K562 (cell line): ENCODE measurements at regions not wholly inside any gene's neighbourhood (a gene's known extent, or its start where the extent isn't known, plus 50 kb on each side); places are given as distances from the start of the nearest gene placed in this dataset.

ENCODE experiments used
- ATAC-seq: fragments of 200-7000 bp; cut with Tn5 transposase; 3 replicates; pipeline ENCODE4 v1.9.1; 2020; ENCODE audit warnings: moderate library complexity
- BruUV-seq: library from RNA; stranded (reverse); fragments of 400-500 nt; replicated peaks from 2 replicates; lab custom pipeline; 2021; lab: Mats Ljungman, UMichigan
- CTCF ChIA-PET: fragments of 300-600 bp; formaldehyde crosslinking; extraction: SDS; loops from one replicate; lab custom pipeline; 2021; ENCODE audit warnings: low intra/inter-chr PET ratio; lab: Yijun Ruan, JAX
- POLR2A ChIA-PET: fragments of 300-600, 350-650 bp; sonication (Branson Sonifier 250); formaldehyde crosslinking; extraction: SDS; loops from one replicate; lab custom pipeline; 2021; ENCODE audit warnings: antibody characterized with exemption, inconsistent platforms; lab: Yijun Ruan, JAX
- DNase-seq, 4 experiments: peaks; one replicate each; pipeline versions ENCODE4 v3.0.0 to v3.0.0-alpha.2; 2011 to 2018; ENCODE audit warnings: low spot score in 3 of 4, mixed read lengths in 3 of 4; ENCODE audit errors: extremely low read depth in 1 of 4
- FAIRE-seq: peaks from 2 replicates; lab custom pipeline; 2011; peaks lifted over from hg19 to GRCh38; lab: Jason Lieb, UNC
- H2AFZ ChIP-seq: 2 replicates; pipeline ENCODE4 v1.6.0; 2011; ENCODE audit warnings: low read depth, low read length, control low read depth, inconsistent platforms
- H3K27ac ChIP-seq: fragments of 200-600 bp; 3 replicates; pipeline ENCODE4 v1.8.0; 2011; ENCODE audit warnings: low read depth, mild to moderate bottlenecking, control low read depth, inconsistent platforms, low read length, moderate library complexity, mixed read lengths; ENCODE audit errors: extremely low read depth
- H3K27me3 ChIP-seq, 2 experiments: fragments of 300-600 bp in 1 of 2; 2 replicates in 1 of 2; 3 replicates in 1 of 2; pipeline versions ENCODE4 v1.6.0 to v1.8.0; 2011; ENCODE audit warnings: inconsistent platforms in 2 of 2, low read length in 2 of 2, mild to moderate bottlenecking in 1 of 2, mixed read lengths in 1 of 2, moderate library complexity in 1 of 2; ENCODE audit not compliant: control insufficient read depth in 2 of 2, insufficient read depth in 2 of 2
- H3K36me3 ChIP-seq: fragments of 300-600 bp; 3 replicates; pipeline ENCODE4 v1.8.0; 2011; ENCODE audit warnings: mild to moderate bottlenecking, low read length, inconsistent platforms; ENCODE audit not compliant: control insufficient read depth, insufficient read depth
- H3K4me1 ChIP-seq, 2 experiments: fragments of 200-600 bp in 1 of 2; replicated peaks in 1 of 2; 2 replicates in 1 of 2; 3 replicates in 1 of 2; pipeline versions ENCODE4 v1.5.1 to v1.8.0; 2011; ENCODE audit warnings: inconsistent platforms in 2 of 2, low read length in 2 of 2, mild to moderate bottlenecking in 1 of 2, mixed read lengths in 1 of 2, moderate library complexity in 1 of 2; ENCODE audit not compliant: control insufficient read depth in 2 of 2, insufficient read depth in 2 of 2
- H3K4me2 ChIP-seq: 2 replicates; pipeline ENCODE4 v1.6.1; 2011; ENCODE audit warnings: low read length, control low read depth, inconsistent platforms, mixed read lengths; ENCODE audit not compliant: insufficient read depth
- H3K4me3 ChIP-seq: fragments of 200-600 bp; sonication (generic), shearing (Covaris generic); 2 replicates; pipeline ENCODE4 v1.5.1; 2016; ENCODE audit warnings: control low read depth, inconsistent platforms
- H3K79me2 ChIP-seq: fragments of 200-600 bp; 3 replicates; pipeline ENCODE4 v1.8.0; 2011; ENCODE audit warnings: low read length, inconsistent platforms; ENCODE audit not compliant: control insufficient read depth, insufficient read depth
- H3K9ac ChIP-seq, 2 experiments: 2 replicates each; pipeline versions ENCODE4 v1.6.0 to v1.6.1; 2011; ENCODE audit warnings: low read depth in 2 of 2, low read length in 2 of 2, control low read depth in 1 of 2, inconsistent platforms in 1 of 2, mild to moderate bottlenecking in 1 of 2, mixed read lengths in 1 of 2; ENCODE audit not compliant: insufficient read depth in 1 of 2
- H3K9me1 ChIP-seq: one replicate; pipeline ENCODE4 v1.6.0; 2011; ENCODE audit warnings: inconsistent platforms, mild to moderate bottlenecking, low read length, moderate library complexity; ENCODE audit not compliant: control insufficient read depth, insufficient read depth
- H3K9me3 ChIP-seq: replicated peaks from 2 replicates; pipeline ENCODE4 v1.5.1; 2011; ENCODE audit warnings: low read depth, low read length, inconsistent platforms; ENCODE audit not compliant: control insufficient read depth, insufficient read depth
- H4K20me1 ChIP-seq: replicated peaks from 2 replicates; pipeline ENCODE4 v1.6.1; 2011; ENCODE audit warnings: low read length, inconsistent platforms, mixed read lengths; ENCODE audit not compliant: control insufficient read depth, insufficient read depth
- BMI1 ChIP-seq: fragments of 150-350 bp; IDR thresholded peaks from 2 replicates; pipeline ENCODE4 v1.6.1; 2014; ENCODE audit warnings: low read length
- BRF1 ChIP-seq: IDR thresholded peaks from 3 replicates; pipeline ENCODE4 v1.6.1; 2011; ENCODE audit warnings: borderline replicate concordance, mild to moderate bottlenecking; ENCODE audit not compliant: insufficient read length; ENCODE audit errors: extremely low read depth
- CCAR2 ChIP-seq: fragments of 200-400 bp; formaldehyde crosslinking; IDR thresholded peaks from 2 replicates; pipeline ENCODE4 v1.6.1; 2017; ENCODE audit warnings: mild to moderate bottlenecking, low read depth, low read length
- MTA1 ChIP-seq: fragments of 450-650 bp; IDR thresholded peaks from 2 replicates; pipeline ENCODE4 v1.6.1; 2017; ENCODE audit warnings: borderline replicate concordance
- NFE2 ChIP-seq: IDR thresholded peaks from 2 replicates; pipeline ENCODE4 v1.6.1; 2014; ENCODE audit warnings: antibody characterized with exemption, low read depth
- PCBP2 ChIP-seq: fragments of 200-400 bp; formaldehyde crosslinking; IDR thresholded peaks from 2 replicates; pipeline ENCODE4 v1.6.1; 2018; ENCODE audit warnings: low read length, low read depth, mild to moderate bottlenecking, moderate library complexity; ENCODE audit not compliant: poor library complexity, severe bottlenecking
- SREBF1 ChIP-seq: fragments of 150-350 bp; IDR thresholded peaks from 2 replicates; pipeline ENCODE4 v1.6.1; 2014; ENCODE audit warnings: antibody characterized with exemption, low read depth, low read length, borderline replicate concordance
- STAT6 ChIP-seq: sonication (generic); formaldehyde crosslinking; IDR thresholded peaks from 2 replicates; pipeline ENCODE4 v1.8.1; 2023; ENCODE audit warnings: mild to moderate bottlenecking, missing genetic modification reagents
- TCF7L2 ChIP-seq: fragments of 150-350 bp; IDR thresholded peaks from 2 replicates; pipeline ENCODE4 v1.6.1; 2016; ENCODE audit warnings: low read depth, mild to moderate bottlenecking, low read length, moderate library complexity
- WGBS: fragments of 100-300 bp; shearing (Covaris generic); methylation state at CpG from one replicate; pipeline ENCODE4 v1.1.6; 2016; ENCODE audit warnings: low coverage, mixed read lengths; ENCODE audit not compliant: insufficient coverage; ENCODE audit errors: missing lambda C conversion rate; 5-methylcytosine and 5-hydroxymethylcytosine counted together
- in situ Hi-C: fragments of 300-500 bp; cut with MboI; formaldehyde crosslinking; loops from 4 replicates; pipeline ENCODE4 v1.15.0; 2018; ENCODE audit warnings: inconsistent platforms, mixed read lengths
- intact Hi-C: fragments of 100-400 bp; cut with micrococcal nuclease; formaldehyde crosslinking; loops from 2 replicates; pipeline ENCODE4 v1.14.2; 2022
- TF ChIP-seq, protein P1 (sequence below), 2 experiments: IDR thresholded peaks; 2 replicates each; pipeline ENCODE4 v1.6.1; 2011; ENCODE audit warnings: borderline replicate concordance in 1 of 2, control low read depth in 1 of 2, low read depth in 1 of 2, low read length in 1 of 2, mild to moderate bottlenecking in 1 of 2, mixed read lengths in 1 of 2, moderate library complexity in 1 of 2; ENCODE audit not compliant: insufficient read depth in 1 of 2, insufficient read length in 1 of 2, poor library complexity in 1 of 2, severe bottlenecking in 1 of 2; ENCODE audit errors: extremely low read depth in 1 of 2

DNA sequence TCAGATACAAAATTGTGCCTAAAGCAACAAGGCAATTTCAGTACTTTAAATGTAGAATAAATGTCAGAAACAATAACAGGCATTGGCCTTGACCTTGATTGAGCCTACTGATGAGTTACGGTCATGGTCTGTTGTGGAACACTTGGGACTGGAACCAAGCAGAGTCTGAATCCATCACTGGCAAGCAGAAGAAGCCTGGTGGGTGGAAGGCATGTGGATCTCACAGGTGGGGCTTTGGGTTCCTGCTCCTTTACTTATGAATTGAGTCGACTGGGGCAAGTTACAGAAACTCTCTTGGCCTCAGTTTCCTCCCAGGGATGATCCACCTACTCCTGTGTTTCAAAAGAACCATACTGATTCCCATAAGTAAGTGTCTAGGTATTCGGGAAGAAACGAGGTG, 102.3 kb downstream of the KCNF1 start:
- no peaks in the 10 kb centered on the region for H4K20me1 ChIP-seq
- H3K79me2 ChIP-seq: no peaks in the 10 kb centered on the region
- in situ Hi-C loops (no loop called here), intact Hi-C loops (no loop called here)
- H3K27ac ChIP-seq: no peak overlapping the region
- no peak for TF ChIP-seq BRF1
- TF ChIP-seq BMI1: no peak
- no peak for TF ChIP-seq SREBF1
- TF ChIP-seq MTA1: no peak
- TF ChIP-seq PCBP2: no peak
- TF ChIP-seq, protein P1, sequence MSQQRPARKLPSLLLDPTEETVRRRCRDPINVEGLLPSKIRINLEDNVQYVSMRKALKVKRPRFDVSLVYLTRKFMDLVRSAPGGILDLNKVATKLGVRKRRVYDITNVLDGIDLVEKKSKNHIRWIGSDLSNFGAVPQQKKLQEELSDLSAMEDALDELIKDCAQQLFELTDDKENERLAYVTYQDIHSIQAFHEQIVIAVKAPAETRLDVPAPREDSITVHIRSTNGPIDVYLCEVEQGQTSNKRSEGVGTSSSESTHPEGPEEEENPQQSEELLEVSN (IDR thresholded peaks at IDR 0.05; ENCODE audit: borderline replicate concordance in 1 of 2, extremely low read depth in 1 of 2, insufficient read depth in 1 of 2, insufficient read length in 1 of 2, low read depth in 1 of 2, low read length in 1 of 2, poor library complexity in 1 of 2, severe bottlenecking in 1 of 2): no peak
- TF ChIP-seq NFE2: no peak
- no peak for TF ChIP-seq STAT6
- TF ChIP-seq CCAR2: no peak
- no peak for TF ChIP-seq TCF7L2
- POLR2A ChIA-PET: no interaction called here
- H3K4me2 ChIP-seq: no peak overlapping the region
- no peak for DNase-seq
- no TSS peak for BruUV-seq
- no peak for FAIRE-seq
- 4% methylated on average over 4 of the region's 4 CpGs for WGBS
- no peaks in the 10 kb centered on the region for H3K4me1 ChIP-seq
- peaks cover 2 to 49% of the 10 kb centered on the region in 2 experiments; a peak in 3 of 5 replicates for H3K27me3 ChIP-seq
- H3K9me3 ChIP-seq: no peaks in the 10 kb centered on the region; the same call in 1 of the 2 replicates
- no peak overlapping the region for H3K4me3 ChIP-seq
- no peak for ATAC-seq
- no peaks in the 10 kb centered on the region for H3K9me1 ChIP-seq
- no peaks in the 10 kb centered on the region for H3K36me3 ChIP-seq
- no peak overlapping the region for H3K9ac ChIP-seq
- CTCF ChIA-PET: no interaction called here
- no peak overlapping the region for H2AFZ ChIP-seq
